ENCODE measurements at regions not wholly inside any gene's neighbourhood (a gene's known extent, or its start where the extent isn't known, plus 50 kb on each side); places are given as distances from the start of the nearest gene placed in this dataset.

- TF ChIP-seq CTCF (IDR thresholded peaks at IDR 0.05) (no peak), EZH2 (IDR thresholded peaks at IDR 0.05; ENCODE audit: borderline replicate concordance, insufficient read depth, low read depth, low read length, poor library complexity, severe bottlenecking) (no peak)
- intact Hi-C loops (cut with micrococcal nuclease), result loop anchor here (5.0 kb wide), 1 partner anchor 138 kb away; no protein-coding TSS in a partner anchor
- CTCF ChIA-PET, result interaction anchor here (0.8 to 1.1 kb wide), 2 partner anchors 86 to 420 kb away, joined by 3 read pairs; no protein-coding TSS in a partner anchor
- Histone ChIP-seq H3K4me2 (replicated peaks; ENCODE audit: low read depth, low read length, poor library complexity, severe bottlenecking) (peak overlapping the region; percentile 34), H3K9me3 (ENCODE audit: control extremely low read depth in 1 of 3, control insufficient read depth in 2 of 3, insufficient read depth in 1 of 3, low read length in 2 of 3) (no peaks in the 10 kb centered on the region), H3K27me3 (replicated peaks in 1 of 4; ENCODE audit: control extremely low read depth in 1 of 4, control insufficient read depth in 3 of 4, insufficient read depth in 4 of 4, low read length in 3 of 4) (peaks cover 0 to 11% (median 3%) of the 10 kb centered on the region in 4 experiments), H3K27ac (ENCODE audit: low read length in 2 of 2) (no peak overlapping the region), H3K4me3 (ENCODE audit: control extremely low read depth in 1 of 5, extremely low read depth in 1 of 5, insufficient read depth in 1 of 5, low read depth in 2 of 5, low read length in 4 of 5) (no peak overlapping the region), H2AFZ (ENCODE audit: insufficient read depth, low read depth, low read length, poor library complexity, severe bottlenecking) (no peak overlapping the region), H3K36me3 (replicated peaks in 1 of 2; ENCODE audit: control extremely low read depth in 1 of 2, control insufficient read depth in 1 of 2, extremely low read depth in 1 of 2, insufficient read depth in 2 of 2, low read length in 1 of 2) (no peaks in the 10 kb centered on the region), H3K4me1 (ENCODE audit: control insufficient read depth in 2 of 2, insufficient read depth in 2 of 2, low read length in 2 of 2) (peaks cover 56 to 74% of the 10 kb centered on the region in 2 donors), H3K79me2 (ENCODE audit: control insufficient read depth, insufficient read depth, low read length) (no peaks in the 10 kb centered on the region), H3K9ac (ENCODE audit: low read length) (no peak overlapping the region), H4K20me1 (ENCODE audit: control insufficient read depth, insufficient read depth, low read length, poor library complexity, severe bottlenecking) (peaks cover 15% of the 10 kb centered on the region)
- H3K4me3 Mint-ChIP-seq, result peak overlapping the region; percentile 37
- peaks cover 3% of the 10 kb centered on the region for H3K27me3 Mint-ChIP-seq
- DNase-seq (no peak), ATAC-seq (ENCODE audit: low read depth) (no peak)
- H3K27ac Mint-ChIP-seq, result no peak overlapping the region
- POLR2A ChIA-PET, result interaction anchor here (1.1 kb wide), 1 partner anchor 43 kb away, joined by 6 read pairs; no protein-coding TSS in a partner anchor
- no CpG with 5 or more reads among the region's 6 CpGs for WGBS (ENCODE audit: insufficient coverage)
- H3K4me1 Mint-ChIP-seq, result peaks cover 49% of the 10 kb centered on the region
- no peaks in the 10 kb centered on the region for H3K9me3 Mint-ChIP-seq (ENCODE audit: insufficient read depth)
These were observed 52.7 kb upstream of the BCOR start for GRCh38 chrX:40150503-40150902.
